H9 (cell line): ENCODE measurements at regions not wholly inside any gene's neighbourhood (a gene's known extent, or its start where the extent isn't known, plus 50 kb on each side); places are given as distances from the start of the nearest gene placed in this dataset.
A peak's percentile ranks its signal among the peaks of the same experiment; 100 is the strongest.
"Not testable (repeated sequence)": the region's sequence is repeated elsewhere in the genome, so short reads cannot be mapped to it uniquely, and the experiment has no call there.

Source experiments
- DNase-seq: peaks from one replicate; pipeline ENCODE4 v3.0.0-alpha.2; 2017
- H2AFZ ChIP-seq: one replicate; pipeline ENCODE4 v1.6.1; 2013; ENCODE audit warnings: mild to moderate bottlenecking, low read length, control low read depth, moderate library complexity
- H2AK5ac ChIP-seq: 2 replicates; pipeline ENCODE4 v1.6.1; 2013; ENCODE audit warnings: low read length, control low read depth, mixed read lengths; ENCODE audit not compliant: insufficient read length
- H2BK120ac ChIP-seq: one replicate; pipeline ENCODE4 v1.6.1; 2013; ENCODE audit warnings: low read depth, mild to moderate bottlenecking, low read length, control low read depth, inconsistent platforms; ENCODE audit not compliant: poor library complexity, severe bottlenecking
- H2BK12ac ChIP-seq: 2 replicates; pipeline ENCODE4 v1.6.1; 2013; ENCODE audit warnings: low read length, control low read depth, mixed read lengths, low read depth; ENCODE audit not compliant: insufficient read length
- H2BK15ac ChIP-seq: 2 replicates; pipeline ENCODE4 v1.6.1; 2013; ENCODE audit warnings: low read depth, low read length, control low read depth
- H2BK20ac ChIP-seq: one replicate; pipeline ENCODE4 v1.6.1; 2013; ENCODE audit warnings: low read depth, mild to moderate bottlenecking, low read length, control low read depth, inconsistent platforms; ENCODE audit not compliant: poor library complexity, severe bottlenecking
- H2BK5ac ChIP-seq: 2 replicates; pipeline ENCODE4 v1.6.1; 2013; ENCODE audit warnings: low read length, control low read depth, mixed read lengths; ENCODE audit not compliant: insufficient read length
- H3K14ac ChIP-seq: 2 replicates; pipeline ENCODE4 v1.6.1; 2013; ENCODE audit warnings: low read length, control low read depth; ENCODE audit not compliant: insufficient read depth
- H3K18ac ChIP-seq: 2 replicates; pipeline ENCODE4 v1.6.1; 2013; ENCODE audit warnings: low read depth, mild to moderate bottlenecking, mixed read lengths, low read length, control low read depth; ENCODE audit not compliant: insufficient read length
- H3K23ac ChIP-seq: 2 replicates; pipeline ENCODE4 v1.6.1; 2013; ENCODE audit warnings: low read length, control low read depth, mixed read lengths, low read depth; ENCODE audit not compliant: insufficient read length
- H3K23me2 ChIP-seq: 2 replicates; pipeline ENCODE4 v1.6.1; 2013; ENCODE audit warnings: low read depth, mild to moderate bottlenecking, mixed read lengths, low read length, control low read depth; ENCODE audit not compliant: insufficient read length, poor library complexity, severe bottlenecking
- H3K27ac ChIP-seq: 2 replicates; pipeline ENCODE4 v1.5.1; 2013; ENCODE audit warnings: low read length, control low read depth, mixed read lengths, low read depth; ENCODE audit not compliant: insufficient read length
- H3K27me3 ChIP-seq: 2 replicates; pipeline ENCODE4 v1.6.1; 2013; ENCODE audit warnings: low read length, control low read depth, inconsistent platforms; ENCODE audit not compliant: insufficient read depth
- H3K4ac ChIP-seq: 2 replicates; pipeline ENCODE4 v1.6.1; 2013; ENCODE audit warnings: low read depth, mild to moderate bottlenecking, control low read depth, inconsistent platforms, low read length, moderate library complexity
- H3K4me1 ChIP-seq: 2 replicates; pipeline ENCODE4 v1.6.1; 2013; ENCODE audit warnings: low read length, control low read depth, inconsistent platforms; ENCODE audit not compliant: insufficient read depth
- H3K4me2 ChIP-seq: 2 replicates; pipeline ENCODE4 v1.6.1; 2013; ENCODE audit warnings: low read length, control low read depth, mixed read lengths; ENCODE audit not compliant: insufficient read length, insufficient read depth
- H3K56ac ChIP-seq: 2 replicates; pipeline ENCODE4 v1.6.1; 2013; ENCODE audit warnings: low read depth, mild to moderate bottlenecking, mixed read lengths, low read length, control low read depth; ENCODE audit not compliant: insufficient read length
- H3K79me1 ChIP-seq: 2 replicates; pipeline ENCODE4 v1.6.1; 2013; ENCODE audit warnings: low read depth, mild to moderate bottlenecking, moderate library complexity, low read length, control low read depth, inconsistent platforms; ENCODE audit not compliant: insufficient read depth, poor library complexity, severe bottlenecking
- H3K79me2 ChIP-seq: 2 replicates; pipeline ENCODE4 v1.6.1; 2013; ENCODE audit warnings: low read length, control low read depth, inconsistent platforms; ENCODE audit not compliant: insufficient read depth
- H3K9ac ChIP-seq: 2 replicates; pipeline ENCODE4 v1.6.1; 2013; ENCODE audit warnings: low read length, control low read depth, mixed read lengths; ENCODE audit not compliant: insufficient read length; ENCODE audit errors: extremely low read depth
- H3K9me3 ChIP-seq: one replicate; pipeline ENCODE4 v1.6.1; 2013; ENCODE audit warnings: low read depth, low read length, inconsistent platforms; ENCODE audit not compliant: control insufficient read depth
- H3T11ph ChIP-seq: one replicate; pipeline ENCODE4 v1.6.1; 2013; ENCODE audit warnings: mild to moderate bottlenecking, low read length, control low read depth, inconsistent platforms
- H4K20me1 ChIP-seq: one replicate; pipeline ENCODE4 v1.6.1; 2013; ENCODE audit not compliant: control insufficient read depth, insufficient read length, insufficient read depth
- H4K5ac ChIP-seq: 2 replicates; pipeline ENCODE4 v1.6.1; 2013; ENCODE audit warnings: low read depth, mild to moderate bottlenecking, mixed read lengths, low read length, control low read depth; ENCODE audit not compliant: insufficient read length
- H4K8ac ChIP-seq: replicated peaks from 2 replicates; pipeline ENCODE4 v1.6.1; 2013; ENCODE audit warnings: low read length, control low read depth, mixed read lengths, low read depth; ENCODE audit not compliant: insufficient read length
- H4K91ac ChIP-seq: 2 replicates; pipeline ENCODE4 v1.6.1; 2013; ENCODE audit warnings: low read depth, mild to moderate bottlenecking, moderate library complexity, mixed read lengths, low read length, control low read depth; ENCODE audit not compliant: insufficient read length
- H3K27ac Mint-ChIP-seq, 3 experiments: 2 replicates in 2 of 3; 3 replicates in 1 of 3; pipeline ENCODE4 v1.8.0; 2020 to 2021; ENCODE audit warnings: mixed read lengths in 3 of 3, mild to moderate bottlenecking in 1 of 3, moderate library complexity in 1 of 3
- H3K27me3 Mint-ChIP-seq: 2 replicates; pipeline ENCODE4 v1.8.0; 2021; ENCODE audit warnings: low read depth, mild to moderate bottlenecking, moderate library complexity, mixed read lengths
- H3K36me3 Mint-ChIP-seq, 3 experiments: 2 replicates in 2 of 3; 3 replicates in 1 of 3; pipeline ENCODE4 v1.8.0; 2020 to 2021; ENCODE audit warnings: low read depth in 3 of 3, mixed read lengths in 3 of 3; ENCODE audit not compliant: insufficient read depth in 1 of 3
- H3K4me1 Mint-ChIP-seq, 2 experiments: 2 replicates each; pipeline ENCODE4 v1.8.0; 2020; ENCODE audit warnings: mixed read lengths in 2 of 2
- H3K4me3 Mint-ChIP-seq, 2 experiments: 2 replicates in 1 of 2; 3 replicates in 1 of 2; pipeline ENCODE4 v1.8.0; 2020 to 2021; ENCODE audit warnings: mild to moderate bottlenecking in 2 of 2, mixed read lengths in 2 of 2, moderate library complexity in 1 of 2
- H3K9me3 Mint-ChIP-seq, 2 experiments: 2 replicates in 1 of 2; 3 replicates in 1 of 2; pipeline ENCODE4 v1.8.0; 2020; ENCODE audit warnings: mild to moderate bottlenecking in 2 of 2, mixed read lengths in 2 of 2, moderate library complexity in 1 of 2
- WGBS: extraction: QIAGEN DNeasy Blood & Tissue Kit; methylation state at CpG from one replicate; pipeline ENCODE4 v1.1.7; 2013; ENCODE audit warnings: missing lambda C conversion rate, low lambda C conversion rate, mixed read lengths; ENCODE audit not compliant: insufficient read length; ENCODE audit errors: extremely low coverage; 5-methylcytosine and 5-hydroxymethylcytosine counted together
- TF ChIP-seq, protein P1 (sequence below): fragments of 200-600 bp; sonication (generic); conservative IDR thresholded peaks from 3 replicates; pipeline ENCODE4 v1.8.0; 2021; ENCODE audit warnings: antibody characterized with exemption, mild to moderate bottlenecking

- no peaks in the 10 kb centered on the region for H3K27me3 Mint-ChIP-seq
- H3K56ac ChIP-seq = no peak overlapping the region
- peak overlapping the region in 1 of 3 experiments; percentile 21; a peak in 1 of 7 replicates for H3K27ac Mint-ChIP-seq
- no peak overlapping the region for H2AFZ ChIP-seq
- H3T11ph ChIP-seq = no peak overlapping the region
- H3K4me1 Mint-ChIP-seq = 0 out of 4 replicates have a peak, but pooled peaks cover 0 to under 1% of the 10 kb centered on the region in 2 experiments
- H4K8ac ChIP-seq = no peak overlapping the region
- H3K4me1 ChIP-seq = no peaks in the 10 kb centered on the region
- no peaks in the 10 kb centered on the region for H3K23me2 ChIP-seq
- no peak overlapping the region for H2BK20ac ChIP-seq
- H3K9me3 Mint-ChIP-seq = no peaks in the 10 kb centered on the region
- no peak overlapping the region for H3K4me2 ChIP-seq
- no peak overlapping the region for H4K5ac ChIP-seq
- DNase-seq = no peak
- no peak overlapping the region for H2AK5ac ChIP-seq
- H3K9ac ChIP-seq = no peak overlapping the region
- H3K27me3 ChIP-seq = no peaks in the 10 kb centered on the region
- no peak overlapping the region for H2BK12ac ChIP-seq
- H3K23ac ChIP-seq = no peak overlapping the region
- no peak overlapping the region; a peak in 1 of 5 replicates for H3K4me3 Mint-ChIP-seq
- no peak overlapping the region for H4K91ac ChIP-seq
- no peak overlapping the region for H3K4ac ChIP-seq
- H3K18ac ChIP-seq = no peak overlapping the region
- no peaks in the 10 kb centered on the region for H4K20me1 ChIP-seq
- H3K9me3 ChIP-seq = no peaks in the 10 kb centered on the region
- no peak overlapping the region for H3K27ac ChIP-seq
- no peaks in the 10 kb centered on the region for H3K79me2 ChIP-seq
- H2BK5ac ChIP-seq = no peak overlapping the region
- H3K14ac ChIP-seq = no peak overlapping the region
- TF ChIP-seq, protein P1, sequence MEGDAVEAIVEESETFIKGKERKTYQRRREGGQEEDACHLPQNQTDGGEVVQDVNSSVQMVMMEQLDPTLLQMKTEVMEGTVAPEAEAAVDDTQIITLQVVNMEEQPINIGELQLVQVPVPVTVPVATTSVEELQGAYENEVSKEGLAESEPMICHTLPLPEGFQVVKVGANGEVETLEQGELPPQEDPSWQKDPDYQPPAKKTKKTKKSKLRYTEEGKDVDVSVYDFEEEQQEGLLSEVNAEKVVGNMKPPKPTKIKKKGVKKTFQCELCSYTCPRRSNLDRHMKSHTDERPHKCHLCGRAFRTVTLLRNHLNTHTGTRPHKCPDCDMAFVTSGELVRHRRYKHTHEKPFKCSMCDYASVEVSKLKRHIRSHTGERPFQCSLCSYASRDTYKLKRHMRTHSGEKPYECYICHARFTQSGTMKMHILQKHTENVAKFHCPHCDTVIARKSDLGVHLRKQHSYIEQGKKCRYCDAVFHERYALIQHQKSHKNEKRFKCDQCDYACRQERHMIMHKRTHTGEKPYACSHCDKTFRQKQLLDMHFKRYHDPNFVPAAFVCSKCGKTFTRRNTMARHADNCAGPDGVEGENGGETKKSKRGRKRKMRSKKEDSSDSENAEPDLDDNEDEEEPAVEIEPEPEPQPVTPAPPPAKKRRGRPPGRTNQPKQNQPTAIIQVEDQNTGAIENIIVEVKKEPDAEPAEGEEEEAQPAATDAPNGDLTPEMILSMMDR = no peak
- H3K36me3 Mint-ChIP-seq = no peaks in the 10 kb centered on the region
- H2BK15ac ChIP-seq = no peak overlapping the region
- no peaks in the 10 kb centered on the region for H3K79me1 ChIP-seq
- H2BK120ac ChIP-seq = no peak overlapping the region
These were observed 136.5 kb upstream of the HNRNPU start for GRCh38 chr1:245000872-245001188.

DNA sequence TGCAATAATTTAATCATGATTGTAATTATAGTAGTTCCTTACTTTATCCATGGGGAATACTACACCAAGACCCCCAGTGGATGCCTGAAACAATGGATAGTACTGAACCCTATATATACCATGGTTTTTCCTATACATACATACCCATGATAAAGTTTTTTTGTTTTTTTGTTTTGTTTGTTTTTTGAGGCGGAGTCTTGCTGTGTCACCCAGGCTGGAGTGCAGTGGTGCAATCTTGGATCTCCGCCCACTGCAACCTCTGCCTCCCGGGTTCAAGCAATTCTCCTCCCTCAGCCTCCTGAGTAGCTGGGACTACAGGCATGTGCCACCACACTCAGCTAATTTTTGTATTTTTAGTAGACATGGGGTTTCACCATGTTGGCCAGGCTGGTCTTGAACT, 135.3 kb upstream of the HNRNPU start:
- H2AK5ac ChIP-seq, H4K8ac ChIP-seq, H3K14ac ChIP-seq, H3K27ac ChIP-seq, H3K79me2 ChIP-seq, H3K27me3 ChIP-seq, H3K4me1 Mint-ChIP-seq, H3K27me3 Mint-ChIP-seq, H4K20me1 ChIP-seq, H3K36me3 Mint-ChIP-seq, H2AFZ ChIP-seq, H3K4me2 ChIP-seq, H3K79me1 ChIP-seq, DNase-seq, H2BK120ac ChIP-seq, H3K23me2 ChIP-seq, H2BK5ac ChIP-seq, H3T11ph ChIP-seq, H3K4me3 Mint-ChIP-seq, H3K9me3 ChIP-seq, H3K9ac ChIP-seq, H2BK15ac ChIP-seq, H2BK20ac ChIP-seq, H3K9me3 Mint-ChIP-seq, H3K4me1 ChIP-seq, H3K56ac ChIP-seq, H2BK12ac ChIP-seq, H4K91ac ChIP-seq, H3K23ac ChIP-seq, H4K5ac ChIP-seq, H3K27ac Mint-ChIP-seq, H3K18ac ChIP-seq, H3K4ac ChIP-seq: not testable (repeated sequence)
- no CpG with 5 or more reads among the region's 3 CpGs for WGBS
